Parathyroid adenoma (tissue), 2 donors: ENCODE measurements at regions not wholly inside any gene's neighbourhood (a gene's known extent, or its start where the extent isn't known, plus 50 kb on each side); places are given as distances from the start of the nearest gene placed in this dataset.

Source experiments
- H2AFZ ChIP-seq: fragments of 300-600 bp; sonication (generic); one replicate; pipeline ENCODE4 v1.7.0; 2017; ENCODE audit warnings: antibody characterized with exemption, mild to moderate bottlenecking
- H3K27ac ChIP-seq: fragments of 300-600 bp; sonication (generic); one replicate; pipeline ENCODE4 v1.7.0; 2017
- H3K27me3 ChIP-seq: fragments of 300-600 bp; sonication (generic); one replicate; pipeline ENCODE4 v1.7.0; 2017; ENCODE audit warnings: low read length; ENCODE audit not compliant: control insufficient read depth, insufficient read depth
- H3K36me3 ChIP-seq: fragments of 300-600 bp; sonication (generic); one replicate; pipeline ENCODE4 v1.7.0; 2017; ENCODE audit warnings: low read length; ENCODE audit not compliant: control insufficient read depth, insufficient read depth
- H3K4me1 ChIP-seq: fragments of 300-600 bp; sonication (generic); one replicate; pipeline ENCODE4 v1.7.0; 2017; ENCODE audit warnings: control low read depth
- H3K4me2 ChIP-seq: fragments of 300-600 bp; sonication (generic); one replicate; pipeline ENCODE4 v1.7.0; 2017; ENCODE audit warnings: low read length
- H3K4me3 ChIP-seq: fragments of 300-600 bp; sonication (generic); one replicate; pipeline ENCODE4 v1.7.0; 2017; ENCODE audit warnings: low read depth, low read length
- H3K79me2 ChIP-seq: fragments of 300-600 bp; sonication (generic); one replicate; pipeline ENCODE4 v1.7.0; 2017; ENCODE audit warnings: control low read depth
- H3K9ac ChIP-seq: fragments of 300-600 bp; sonication (generic); one replicate; pipeline ENCODE4 v1.7.0; 2017; ENCODE audit warnings: mild to moderate bottlenecking
- H3K9me3 ChIP-seq: fragments of 300-600 bp; sonication (generic); one replicate; pipeline ENCODE4 v1.7.0; 2017; ENCODE audit warnings: low read length; ENCODE audit not compliant: control insufficient read depth
- TF ChIP-seq, protein P1 (sequence below): fragments of 300-600 bp; sonication (generic); IDR thresholded peaks from one replicate; pipeline ENCODE4 v1.7.0; 2017; ENCODE audit warnings: antibody characterized with exemption, mild to moderate bottlenecking
- donor health status: primary hyperparathyroidism.

DNA sequence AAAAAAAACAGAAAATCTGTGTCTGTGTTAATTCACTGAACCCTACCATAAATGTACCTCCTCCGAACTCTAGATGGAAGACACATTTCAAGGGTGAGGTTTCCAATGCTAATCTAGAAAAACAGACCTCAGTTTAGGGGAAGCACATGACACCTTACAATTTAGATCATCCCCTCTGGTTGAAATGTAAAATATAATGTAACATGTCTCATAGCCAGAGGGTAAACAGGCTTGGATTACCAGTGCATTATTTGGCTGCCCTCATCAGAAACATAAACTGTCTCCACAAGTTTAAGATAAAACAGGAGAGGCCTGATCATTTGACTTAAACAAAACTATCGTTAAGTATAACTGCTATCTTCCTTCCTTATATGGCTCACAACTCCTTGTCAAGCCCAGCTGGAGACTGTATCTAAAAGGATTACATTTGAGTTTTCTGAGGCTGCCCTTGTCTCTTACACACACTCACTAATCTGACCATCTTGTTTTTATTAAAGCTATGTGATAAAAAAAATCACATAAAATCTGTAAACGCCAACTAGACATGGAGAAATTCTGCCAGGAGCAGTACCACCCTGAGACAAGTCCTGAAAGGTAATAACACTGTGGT, 105.7 kb downstream of the LURAP1L start:
- Histone ChIP-seq H3K27me3 (no peaks in the 10 kb centered on the region), H3K4me2 (no peak overlapping the region), H3K27ac (no peak overlapping the region), H3K9ac (no peak overlapping the region), H3K36me3 (no peaks in the 10 kb centered on the region), H3K4me1 (no peaks in the 10 kb centered on the region), H3K79me2 (no peaks in the 10 kb centered on the region), H2AFZ (no peak overlapping the region), H3K4me3 (no peak overlapping the region), H3K9me3 (no peaks in the 10 kb centered on the region)
- TF ChIP-seq, protein P1, sequence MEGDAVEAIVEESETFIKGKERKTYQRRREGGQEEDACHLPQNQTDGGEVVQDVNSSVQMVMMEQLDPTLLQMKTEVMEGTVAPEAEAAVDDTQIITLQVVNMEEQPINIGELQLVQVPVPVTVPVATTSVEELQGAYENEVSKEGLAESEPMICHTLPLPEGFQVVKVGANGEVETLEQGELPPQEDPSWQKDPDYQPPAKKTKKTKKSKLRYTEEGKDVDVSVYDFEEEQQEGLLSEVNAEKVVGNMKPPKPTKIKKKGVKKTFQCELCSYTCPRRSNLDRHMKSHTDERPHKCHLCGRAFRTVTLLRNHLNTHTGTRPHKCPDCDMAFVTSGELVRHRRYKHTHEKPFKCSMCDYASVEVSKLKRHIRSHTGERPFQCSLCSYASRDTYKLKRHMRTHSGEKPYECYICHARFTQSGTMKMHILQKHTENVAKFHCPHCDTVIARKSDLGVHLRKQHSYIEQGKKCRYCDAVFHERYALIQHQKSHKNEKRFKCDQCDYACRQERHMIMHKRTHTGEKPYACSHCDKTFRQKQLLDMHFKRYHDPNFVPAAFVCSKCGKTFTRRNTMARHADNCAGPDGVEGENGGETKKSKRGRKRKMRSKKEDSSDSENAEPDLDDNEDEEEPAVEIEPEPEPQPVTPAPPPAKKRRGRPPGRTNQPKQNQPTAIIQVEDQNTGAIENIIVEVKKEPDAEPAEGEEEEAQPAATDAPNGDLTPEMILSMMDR, result no peak

DNA sequence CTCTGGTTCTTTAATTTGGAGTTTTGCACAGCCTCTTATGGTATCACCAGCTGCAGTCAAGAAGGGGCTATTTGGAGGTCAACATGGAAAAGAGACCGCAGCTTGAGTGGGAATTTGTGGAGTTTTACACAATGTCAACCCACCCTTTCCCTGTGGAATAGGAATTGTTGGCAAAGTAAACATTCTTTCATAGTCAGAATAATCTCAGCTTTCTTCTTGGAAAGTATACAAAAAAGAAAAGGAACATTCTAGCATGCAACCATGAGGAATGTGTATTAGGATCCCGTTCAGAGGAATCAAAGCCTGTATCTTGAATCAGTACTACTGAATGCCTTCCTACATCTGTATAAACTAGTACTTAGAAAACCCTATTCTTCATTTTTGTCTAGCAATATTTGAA, 107.6 kb downstream of the LURAP1L start:
- Histone ChIP-seq H2AFZ (no peak overlapping the region), H3K4me3 (no peak overlapping the region), H3K4me1 (no peaks in the 10 kb centered on the region), H3K9ac (no peak overlapping the region), H3K36me3 (no peaks in the 10 kb centered on the region), H3K27ac (no peak overlapping the region), H3K4me2 (no peak overlapping the region), H3K27me3 (no peaks in the 10 kb centered on the region), H3K79me2 (no peaks in the 10 kb centered on the region), H3K9me3 (no peaks in the 10 kb centered on the region)
- TF ChIP-seq, protein P1, result no peak

DNA sequence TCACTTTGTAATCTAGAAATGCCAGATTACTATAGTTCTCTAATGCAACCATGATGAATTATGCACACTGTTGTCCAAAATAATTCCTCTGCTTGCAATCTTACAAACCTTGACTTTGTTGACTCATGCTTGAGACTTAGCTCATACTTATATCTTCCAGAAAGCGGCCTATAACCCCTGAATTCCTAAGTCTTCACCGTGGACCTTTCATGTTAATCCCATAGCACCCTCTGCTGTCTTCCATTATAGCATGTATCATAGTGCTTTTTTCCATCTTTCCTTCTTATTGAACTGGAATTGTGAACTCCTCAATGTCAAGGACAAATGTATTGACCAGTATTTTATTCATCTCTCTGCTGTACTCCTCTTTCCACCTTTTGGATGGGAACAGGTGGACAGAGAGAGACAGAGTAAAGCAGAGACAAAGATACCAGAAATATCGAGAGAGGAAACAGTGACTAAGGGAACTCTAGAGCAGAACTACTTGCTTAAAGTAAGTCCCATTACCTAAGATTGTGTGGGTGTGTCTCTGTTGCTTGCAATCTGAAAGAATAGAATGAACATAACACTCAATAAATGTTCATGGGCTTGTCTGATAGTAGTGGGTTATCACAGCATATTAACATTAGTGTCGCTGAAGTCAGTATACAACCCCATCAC, 110.0 kb downstream of the LURAP1L start:
- no peak overlapping the region for H3K27ac ChIP-seq
- H3K9me3 ChIP-seq, result no peaks in the 10 kb centered on the region
- H3K79me2 ChIP-seq, result no peaks in the 10 kb centered on the region
- TF ChIP-seq, protein P1, result no peak
- H3K4me2 ChIP-seq, result no peak overlapping the region
- no peaks in the 10 kb centered on the region for H3K27me3 ChIP-seq
- no peak overlapping the region for H3K9ac ChIP-seq
- no peak overlapping the region for H2AFZ ChIP-seq
- H3K36me3 ChIP-seq, result no peaks in the 10 kb centered on the region
- no peak overlapping the region for H3K4me3 ChIP-seq
- no peaks in the 10 kb centered on the region for H3K4me1 ChIP-seq

DNA sequence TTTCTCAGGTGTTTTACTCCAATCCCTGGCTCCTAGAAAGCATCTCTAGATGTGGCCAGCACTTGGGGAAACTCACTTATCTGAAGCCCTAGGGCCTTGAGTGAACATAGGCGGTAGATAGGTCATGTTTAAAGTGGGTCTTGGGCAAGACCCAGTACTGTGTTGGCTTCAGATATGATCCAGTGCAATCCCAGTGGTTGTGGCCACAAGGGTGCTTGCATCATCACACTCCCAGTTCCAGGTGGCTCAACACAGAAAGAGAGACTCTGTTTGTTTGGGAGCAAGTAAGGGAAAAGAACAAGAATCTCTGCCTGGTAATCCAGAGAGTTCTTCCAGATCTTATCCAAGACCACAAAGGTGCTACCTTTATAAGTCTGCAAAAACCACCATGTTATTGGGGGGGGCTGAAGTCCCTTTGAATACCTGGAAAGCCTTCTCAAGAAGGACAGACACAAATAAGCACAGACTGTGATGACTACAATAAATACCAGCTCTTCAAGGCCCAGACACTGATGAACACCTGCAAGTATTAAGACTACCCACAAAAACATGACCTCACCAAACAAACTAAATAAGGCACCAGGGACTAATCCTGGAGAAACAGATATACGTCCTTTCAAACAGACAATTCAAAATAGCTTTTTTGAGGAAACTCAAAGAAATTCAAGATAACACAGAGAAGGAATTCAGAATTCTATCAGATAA, 114.7 kb downstream of the LURAP1L start:
- TF ChIP-seq, protein P1, result no peak
- Histone ChIP-seq H3K9me3 (no peaks in the 10 kb centered on the region), H3K4me1 (no peaks in the 10 kb centered on the region), H3K36me3 (no peaks in the 10 kb centered on the region), H3K4me2 (no peak overlapping the region), H2AFZ (no peak overlapping the region), H3K4me3 (no peak overlapping the region), H3K27me3 (no peaks in the 10 kb centered on the region), H3K79me2 (no peaks in the 10 kb centered on the region), H3K9ac (no peak overlapping the region), H3K27ac (no peak overlapping the region)
